ENCODE measurements at regions not wholly inside any gene's neighbourhood (a gene's known extent, or its start where the extent isn't known, plus 50 kb on each side); places are given as distances from the start of the nearest gene placed in this dataset.

- DNase-seq (ENCODE audit: low spot score): no peak
- intact Hi-C loops (cut with micrococcal nuclease): no loop called here
- Mint-ChIP-seq H3K27me3 (ENCODE audit: insufficient read depth) (peaks cover 10% of the 10 kb centered on the region), H3K27ac (no peak overlapping the region), H3K4me3 (no peak overlapping the region), H3K9me3 (no peaks in the 10 kb centered on the region), H3K4me1 (ENCODE audit: low read depth) (no peaks in the 10 kb centered on the region), H3K36me3 (ENCODE audit: low read depth) (no peaks in the 10 kb centered on the region)
Measured at GRCh38 chr5:135225856-135226560, 173.0 kb downstream of the MACROH2A1 start.

- intact Hi-C loops (cut with micrococcal nuclease): no loop called here
- no peak overlapping the region for H3K4me3 Mint-ChIP-seq
- H3K27me3 Mint-ChIP-seq (ENCODE audit: insufficient read depth): peaks cover 10% of the 10 kb centered on the region
- H3K4me1 Mint-ChIP-seq (ENCODE audit: low read depth): no peaks in the 10 kb centered on the region
- H3K36me3 Mint-ChIP-seq (ENCODE audit: low read depth): no peaks in the 10 kb centered on the region
- no peaks in the 10 kb centered on the region for H3K9me3 Mint-ChIP-seq
- H3K27ac Mint-ChIP-seq: no peak overlapping the region
- DNase-seq (ENCODE audit: low spot score): no peak
Measured at GRCh38 chr5:135223891-135224625, 175.0 kb downstream of the MACROH2A1 start.

DNA sequence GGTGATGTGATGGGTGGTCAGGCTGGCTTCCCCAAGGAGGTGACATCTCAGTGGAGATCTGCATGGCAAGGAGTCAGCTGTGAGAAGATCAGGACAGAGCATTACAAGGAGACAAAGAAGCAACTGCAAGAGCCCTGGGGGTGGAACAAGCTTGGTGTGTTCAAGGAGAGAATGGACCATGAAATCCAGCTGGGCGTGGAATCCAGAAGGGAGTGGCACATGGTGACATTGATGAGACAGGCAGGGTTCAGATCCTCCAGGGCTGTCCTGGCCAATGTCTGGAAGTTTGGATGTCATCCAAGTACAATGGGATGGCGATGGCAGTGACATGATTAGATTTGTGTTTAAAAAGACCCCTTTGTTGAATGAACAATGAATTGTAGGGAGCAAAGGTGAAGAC, 175.6 kb downstream of the MACROH2A1 start:
- Mint-ChIP-seq H3K27me3 (ENCODE audit: insufficient read depth) (peaks cover 10% of the 10 kb centered on the region), H3K4me3 (no peak overlapping the region), H3K9me3 (no peaks in the 10 kb centered on the region), H3K4me1 (ENCODE audit: low read depth) (no peaks in the 10 kb centered on the region), H3K36me3 (ENCODE audit: low read depth) (no peaks in the 10 kb centered on the region), H3K27ac (no peak overlapping the region)
- no peak for DNase-seq (ENCODE audit: low spot score)
- intact Hi-C loops (cut with micrococcal nuclease): no loop called here

DNA sequence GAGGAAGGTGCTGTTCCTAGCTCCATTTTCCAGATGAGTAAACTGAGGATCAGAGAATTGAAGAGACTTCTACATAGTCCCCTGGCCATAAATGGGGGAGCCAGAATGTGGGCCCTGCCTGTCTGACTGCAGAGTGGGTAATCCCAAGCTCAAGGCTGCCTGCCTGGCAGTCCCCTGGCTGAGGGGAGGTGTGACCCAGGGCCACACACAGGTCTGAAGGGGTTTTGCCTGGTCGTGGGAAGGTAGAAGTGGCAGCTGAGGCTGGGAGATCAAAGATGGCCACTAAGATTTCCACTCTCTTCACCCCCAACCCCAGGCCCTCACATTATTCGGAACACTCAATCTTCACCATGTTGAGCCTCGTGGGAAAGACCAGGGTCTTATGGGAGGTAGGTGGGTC, 176.3 kb downstream of the MACROH2A1 start:
- Mint-ChIP-seq H3K27ac (no peak overlapping the region), H3K9me3 (no peaks in the 10 kb centered on the region), H3K27me3 (ENCODE audit: insufficient read depth) (peaks cover 10% of the 10 kb centered on the region), H3K36me3 (ENCODE audit: low read depth) (no peaks in the 10 kb centered on the region), H3K4me3 (no peak overlapping the region), H3K4me1 (ENCODE audit: low read depth) (no peaks in the 10 kb centered on the region)
- intact Hi-C loops (cut with micrococcal nuclease): no loop called here
- no peak for DNase-seq (ENCODE audit: low spot score)

DNA sequence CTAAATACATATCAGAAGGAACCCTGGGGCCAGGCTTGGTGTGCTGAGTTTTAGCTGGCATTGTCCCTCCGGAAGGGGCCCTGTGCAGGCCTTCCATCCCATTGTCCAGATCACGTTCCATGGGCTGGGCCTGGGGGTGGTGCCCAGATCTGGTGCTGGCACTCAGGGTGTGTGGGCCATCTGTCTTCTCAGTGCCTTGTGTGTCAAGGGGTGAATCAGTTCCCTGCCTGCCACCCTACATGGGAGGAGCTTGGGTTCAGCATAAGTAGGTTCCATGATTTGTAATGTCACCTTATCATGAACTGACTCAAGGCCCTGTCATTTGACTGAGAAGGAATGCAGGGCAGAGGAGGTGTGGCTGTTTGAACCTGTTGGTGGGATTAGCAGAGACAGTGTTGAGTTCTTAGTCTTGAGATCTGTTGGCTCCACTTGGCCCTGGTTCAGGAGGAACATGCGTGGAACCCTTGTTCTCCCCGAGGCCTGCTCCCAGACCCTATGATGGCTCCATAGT, 176.8 kb downstream of the MACROH2A1 start:
- peaks cover 5% of the 10 kb centered on the region for H3K27me3 Mint-ChIP-seq (ENCODE audit: insufficient read depth)
- H3K27ac Mint-ChIP-seq: no peak overlapping the region
- H3K9me3 Mint-ChIP-seq: no peaks in the 10 kb centered on the region
- H3K36me3 Mint-ChIP-seq (ENCODE audit: low read depth): no peaks in the 10 kb centered on the region
- intact Hi-C loops (cut with micrococcal nuclease): no loop called here
- H3K4me3 Mint-ChIP-seq: no peak overlapping the region
- no peak for DNase-seq (ENCODE audit: low spot score)
- H3K4me1 Mint-ChIP-seq (ENCODE audit: low read depth): no peaks in the 10 kb centered on the region

GRCh38 chr5:135221696-135222095, 177.3 kb downstream of the MACROH2A1 start:
- no peak for DNase-seq (ENCODE audit: low spot score)
- intact Hi-C loops (cut with micrococcal nuclease): no loop called here
- H3K9me3 Mint-ChIP-seq: no peaks in the 10 kb centered on the region
- H3K4me3 Mint-ChIP-seq: no peak overlapping the region
- H3K27ac Mint-ChIP-seq: no peak overlapping the region
- H3K4me1 Mint-ChIP-seq (ENCODE audit: low read depth): no peaks in the 10 kb centered on the region
- H3K36me3 Mint-ChIP-seq (ENCODE audit: low read depth): no peaks in the 10 kb centered on the region
- H3K27me3 Mint-ChIP-seq (ENCODE audit: insufficient read depth): peaks cover 5% of the 10 kb centered on the region

DNA sequence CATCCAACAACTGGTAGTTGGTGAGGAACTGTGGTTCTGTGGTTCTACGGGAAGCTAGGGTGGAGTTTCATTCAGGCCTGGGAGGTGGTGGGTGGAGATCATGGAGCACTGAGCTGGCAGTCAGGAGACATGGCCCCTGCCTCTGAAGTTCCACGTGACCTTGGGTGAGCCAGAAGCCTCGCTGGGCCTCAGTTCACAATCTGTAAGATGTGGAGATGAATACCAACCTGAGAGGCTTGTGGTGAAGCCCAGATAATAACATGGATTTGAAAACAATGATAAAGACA, 177.9 kb downstream of the MACROH2A1 start:
- Mint-ChIP-seq H3K36me3 (ENCODE audit: low read depth) (no peaks in the 10 kb centered on the region), H3K4me1 (ENCODE audit: low read depth) (no peaks in the 10 kb centered on the region), H3K27me3 (ENCODE audit: insufficient read depth) (peaks cover 5% of the 10 kb centered on the region), H3K27ac (no peak overlapping the region), H3K4me3 (no peak overlapping the region), H3K9me3 (no peaks in the 10 kb centered on the region)
- intact Hi-C loops (cut with micrococcal nuclease): no loop called here
- DNase-seq (ENCODE audit: low spot score): no peak

- Mint-ChIP-seq H3K4me3 (no peak overlapping the region), H3K9me3 (no peaks in the 10 kb centered on the region), H3K36me3 (ENCODE audit: low read depth) (no peaks in the 10 kb centered on the region), H3K27me3 (ENCODE audit: insufficient read depth) (peaks cover 6% of the 10 kb centered on the region), H3K27ac (no peak overlapping the region), H3K4me1 (ENCODE audit: low read depth) (no peaks in the 10 kb centered on the region)
- no peak for DNase-seq (ENCODE audit: low spot score)
- intact Hi-C loops (cut with micrococcal nuclease): no loop called here
Measured at GRCh38 chr5:135220394-135221186, 178.4 kb downstream of the MACROH2A1 start.

DNA sequence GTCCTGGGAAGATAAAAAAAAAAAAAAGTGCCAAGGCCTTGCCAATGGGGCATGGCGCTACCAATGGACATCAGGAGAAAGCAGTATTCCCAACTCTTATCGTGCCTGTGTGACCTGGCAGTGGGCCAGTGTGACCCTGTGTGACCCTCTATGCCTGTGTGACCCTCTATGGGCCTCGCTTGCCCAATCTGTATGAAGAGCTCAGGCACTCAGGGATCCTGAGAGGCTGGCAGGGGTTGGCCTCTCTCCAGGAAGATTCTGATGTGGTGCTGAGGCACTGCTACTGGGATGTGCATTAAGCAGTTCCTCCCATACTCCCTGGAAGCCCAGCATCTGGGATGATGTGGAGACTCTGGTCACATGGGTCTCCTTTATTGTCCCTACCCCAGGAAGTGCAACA, 179.2 kb downstream of the MACROH2A1 start:
- H3K4me1 Mint-ChIP-seq (ENCODE audit: low read depth): no peaks in the 10 kb centered on the region
- no peaks in the 10 kb centered on the region for H3K9me3 Mint-ChIP-seq
- H3K27me3 Mint-ChIP-seq (ENCODE audit: insufficient read depth): peaks cover 8% of the 10 kb centered on the region
- no peak overlapping the region for H3K4me3 Mint-ChIP-seq
- intact Hi-C loops (cut with micrococcal nuclease): no loop called here
- H3K27ac Mint-ChIP-seq: no peak overlapping the region
- H3K36me3 Mint-ChIP-seq (ENCODE audit: low read depth): no peaks in the 10 kb centered on the region
- DNase-seq (ENCODE audit: low spot score): no peak

DNA sequence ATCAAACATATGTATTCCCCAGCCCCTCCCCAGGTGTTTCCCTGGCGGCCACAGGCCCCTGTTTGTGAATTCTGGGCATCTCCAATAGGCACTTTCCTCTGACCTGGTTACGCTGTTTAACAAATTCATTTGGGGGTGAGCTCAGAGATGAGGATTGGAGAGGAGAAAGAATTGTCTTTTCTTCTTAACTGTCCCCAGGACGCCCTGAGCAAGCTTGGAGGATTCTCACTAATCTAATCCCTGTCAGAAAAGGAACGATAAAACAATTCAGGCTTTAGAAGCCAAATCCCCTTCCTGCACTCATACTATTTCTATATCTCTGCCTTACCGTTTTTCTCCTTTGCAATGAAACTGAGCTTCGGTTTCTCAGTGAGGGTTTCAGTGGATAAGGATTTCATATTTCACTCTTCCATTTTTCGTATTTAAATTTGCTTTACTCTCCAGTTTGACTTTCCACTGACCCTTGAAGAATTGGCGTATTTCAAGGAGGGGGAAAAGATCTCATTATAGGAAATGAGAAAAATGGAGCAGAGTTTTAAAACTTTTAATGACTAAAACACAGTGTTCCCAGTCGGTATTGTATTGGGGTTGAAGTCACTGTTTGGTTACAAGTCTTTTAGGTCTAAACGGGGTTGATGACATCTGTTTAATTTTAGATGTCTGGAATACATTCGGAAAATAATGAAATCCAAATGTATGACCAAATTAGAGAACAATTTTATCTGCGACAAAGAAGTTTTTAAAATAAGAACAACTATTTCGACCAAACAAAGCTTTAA, 180.1 kb downstream of the MACROH2A1 start:
- Mint-ChIP-seq H3K36me3 (ENCODE audit: low read depth) (no peaks in the 10 kb centered on the region), H3K27me3 (ENCODE audit: insufficient read depth) (peaks cover 11% of the 10 kb centered on the region), H3K9me3 (no peaks in the 10 kb centered on the region), H3K4me3 (no peak overlapping the region), H3K27ac (no peak overlapping the region), H3K4me1 (ENCODE audit: low read depth) (no peaks in the 10 kb centered on the region)
- DNase-seq (ENCODE audit: low spot score): no peak
- intact Hi-C loops (cut with micrococcal nuclease): no loop called here

GRCh38 chr5:135218486-135218755, 180.6 kb downstream of the MACROH2A1 start:
- H3K9me3 Mint-ChIP-seq: no peaks in the 10 kb centered on the region
- peaks cover 11% of the 10 kb centered on the region for H3K27me3 Mint-ChIP-seq (ENCODE audit: insufficient read depth)
- no peaks in the 10 kb centered on the region for H3K4me1 Mint-ChIP-seq (ENCODE audit: low read depth)
- no peak for DNase-seq (ENCODE audit: low spot score)
- intact Hi-C loops (cut with micrococcal nuclease): no loop called here
- no peak overlapping the region for H3K27ac Mint-ChIP-seq
- no peak overlapping the region for H3K4me3 Mint-ChIP-seq
- no peaks in the 10 kb centered on the region for H3K36me3 Mint-ChIP-seq (ENCODE audit: low read depth)

GRCh38 chr5:135217669-135218485, 181.2 kb downstream of the MACROH2A1 start:
- Mint-ChIP-seq H3K36me3 (ENCODE audit: low read depth) (no peaks in the 10 kb centered on the region), H3K9me3 (no peaks in the 10 kb centered on the region), H3K27ac (no peak overlapping the region), H3K4me1 (ENCODE audit: low read depth) (no peaks in the 10 kb centered on the region), H3K4me3 (no peak overlapping the region), H3K27me3 (ENCODE audit: insufficient read depth) (peaks cover 11% of the 10 kb centered on the region)
- no peak for DNase-seq (ENCODE audit: low spot score)
- intact Hi-C loops (cut with micrococcal nuclease): no loop called here
